ENCODE measurements at regions not wholly inside any gene's neighbourhood (a gene's known extent, or its start where the extent isn't known, plus 50 kb on each side); places are given as distances from the start of the nearest gene placed in this dataset.
"Not testable (repeated sequence)": the region's sequence is repeated elsewhere in the genome, so short reads cannot be mapped to it uniquely, and the experiment has no call there.

- H3K4me3 ChIP-seq (ENCODE audit: low read length); H3K27ac Mint-ChIP-seq; CTCF ChIA-PET; H3K36me3 Mint-ChIP-seq; H3K4me3 Mint-ChIP-seq; H3K4me1 ChIP-seq (ENCODE audit: insufficient read depth, low read length); H3K27ac ChIP-seq (ENCODE audit: low read depth, low read length); H3K9me3 ChIP-seq (ENCODE audit: low read length); H3K36me3 ChIP-seq (ENCODE audit: insufficient read depth, low read length); H3K27me3 ChIP-seq (ENCODE audit: insufficient read depth, low read length, poor library complexity, severe bottlenecking); DNase-seq; H3K27me3 Mint-ChIP-seq; H3K9me3 Mint-ChIP-seq; POLR2A ChIA-PET: not testable (repeated sequence)
- peaks cover 8 to 23% (median 15%) of the 10 kb centered on the region in 3 donors for H3K4me1 Mint-ChIP-seq
Observed at GRCh38 chr2:87449462-87449980, 298.4 kb upstream of the PLGLB2 start.

GRCh38 chr2:87452193-87452592, 295.7 kb upstream of the PLGLB2 start:
- H3K36me3 Mint-ChIP-seq; H3K36me3 ChIP-seq (ENCODE audit: insufficient read depth, low read length); H3K9me3 Mint-ChIP-seq; H3K9me3 ChIP-seq (ENCODE audit: low read length); DNase-seq; POLR2A ChIA-PET; H3K27ac Mint-ChIP-seq; H3K4me1 ChIP-seq (ENCODE audit: insufficient read depth, low read length); CTCF ChIA-PET; H3K27ac ChIP-seq (ENCODE audit: low read depth, low read length); H3K27me3 ChIP-seq (ENCODE audit: insufficient read depth, low read length, poor library complexity, severe bottlenecking); H3K27me3 Mint-ChIP-seq; H3K4me3 ChIP-seq (ENCODE audit: low read length): not testable (repeated sequence)
- Mint-ChIP-seq H3K4me1 (peaks cover 6 to 18% (median 10%) of the 10 kb centered on the region in 3 donors), H3K4me3 (peak overlapping the region in 1 of 7 donors; percentile 63)

- H3K4me1 ChIP-seq (ENCODE audit: insufficient read depth, low read length); H3K9me3 ChIP-seq (ENCODE audit: low read length); H3K27ac Mint-ChIP-seq; H3K36me3 ChIP-seq (ENCODE audit: insufficient read depth, low read length); POLR2A ChIA-PET; H3K9me3 Mint-ChIP-seq; CTCF ChIA-PET; H3K27me3 ChIP-seq (ENCODE audit: insufficient read depth, low read length, poor library complexity, severe bottlenecking); H3K4me3 Mint-ChIP-seq; H3K27ac ChIP-seq (ENCODE audit: low read depth, low read length); H3K27me3 Mint-ChIP-seq; DNase-seq; H3K36me3 Mint-ChIP-seq; H3K4me3 ChIP-seq (ENCODE audit: low read length): not testable (repeated sequence)
- H3K4me1 Mint-ChIP-seq, result peaks cover 6 to 18% (median 10%) of the 10 kb centered on the region in 3 donors
Observed at GRCh38 chr2:87452861-87453260, 295.0 kb upstream of the PLGLB2 start.

- H3K27me3 ChIP-seq (ENCODE audit: insufficient read depth, low read length, poor library complexity, severe bottlenecking); H3K36me3 Mint-ChIP-seq; DNase-seq; CTCF ChIA-PET; POLR2A ChIA-PET; H3K4me1 ChIP-seq (ENCODE audit: insufficient read depth, low read length); H3K9me3 Mint-ChIP-seq; H3K27me3 Mint-ChIP-seq; H3K36me3 ChIP-seq (ENCODE audit: insufficient read depth, low read length); H3K9me3 ChIP-seq (ENCODE audit: low read length); H3K4me3 ChIP-seq (ENCODE audit: low read length); H3K27ac ChIP-seq (ENCODE audit: low read depth, low read length): not testable (repeated sequence)
- H3K4me3 Mint-ChIP-seq, result peak overlapping the region in 1 of 7 donors; percentile 61
- peaks cover 12 to 26% (median 18%) of the 10 kb centered on the region in 3 donors for H3K4me1 Mint-ChIP-seq
- H3K27ac Mint-ChIP-seq, result peak overlapping the region in 1 of 8 donors; percentile 60
Observed at GRCh38 chr2:87453965-87454364, 293.9 kb upstream of the PLGLB2 start.

GRCh38 chr2:87454421-87454820, 293.5 kb upstream of the PLGLB2 start:
- H3K27ac Mint-ChIP-seq; CTCF ChIA-PET; H3K9me3 ChIP-seq (ENCODE audit: low read length); H3K36me3 ChIP-seq (ENCODE audit: insufficient read depth, low read length); H3K27me3 ChIP-seq (ENCODE audit: insufficient read depth, low read length, poor library complexity, severe bottlenecking); DNase-seq; H3K27ac ChIP-seq (ENCODE audit: low read depth, low read length); H3K4me3 ChIP-seq (ENCODE audit: low read length); H3K4me1 ChIP-seq (ENCODE audit: insufficient read depth, low read length); H3K9me3 Mint-ChIP-seq; POLR2A ChIA-PET; H3K27me3 Mint-ChIP-seq; H3K36me3 Mint-ChIP-seq: not testable (repeated sequence)
- peak overlapping the region in 1 of 7 donors; percentile 32 for H3K4me3 Mint-ChIP-seq
- H3K4me1 Mint-ChIP-seq, result peaks cover 15 to 26% (median 21%) of the 10 kb centered on the region in 3 donors

- peak overlapping the region; percentile 61 to 91 (median 77) for H3K4me3 Mint-ChIP-seq
- H3K4me3 ChIP-seq (ENCODE audit: low read length); H3K27ac ChIP-seq (ENCODE audit: low read depth, low read length); H3K36me3 ChIP-seq (ENCODE audit: insufficient read depth, low read length); H3K27me3 Mint-ChIP-seq; CTCF ChIA-PET; H3K36me3 Mint-ChIP-seq; H3K27me3 ChIP-seq (ENCODE audit: insufficient read depth, low read length, poor library complexity, severe bottlenecking); POLR2A ChIA-PET; DNase-seq; H3K9me3 Mint-ChIP-seq; H3K9me3 ChIP-seq (ENCODE audit: low read length); H3K4me1 ChIP-seq (ENCODE audit: insufficient read depth, low read length): not testable (repeated sequence)
- H3K4me1 Mint-ChIP-seq, result peaks cover 16 to 26% (median 22%) of the 10 kb centered on the region in 3 donors
- H3K27ac Mint-ChIP-seq, result peak overlapping the region in 3 of 8 donors; percentile 26 to 77 (median 73)
Observed at GRCh38 chr2:87455209-87455853, 292.6 kb upstream of the PLGLB2 start.

GRCh38 chr2:87455854-87456249, 292.0 kb upstream of the PLGLB2 start:
- POLR2A ChIA-PET; H3K9me3 Mint-ChIP-seq; H3K36me3 ChIP-seq (ENCODE audit: insufficient read depth, low read length); H3K4me1 ChIP-seq (ENCODE audit: insufficient read depth, low read length); H3K27me3 ChIP-seq (ENCODE audit: insufficient read depth, low read length, poor library complexity, severe bottlenecking); CTCF ChIA-PET; H3K9me3 ChIP-seq (ENCODE audit: low read length); H3K4me3 ChIP-seq (ENCODE audit: low read length); H3K36me3 Mint-ChIP-seq; H3K27me3 Mint-ChIP-seq: not testable (repeated sequence)
- peak overlapping the region; percentile 59 for H3K27ac ChIP-seq (ENCODE audit: low read depth, low read length)
- Mint-ChIP-seq H3K4me1 (peaks cover 16 to 26% (median 22%) of the 10 kb centered on the region in 3 donors), H3K4me3 (peak overlapping the region in 6 of 7 donors; percentile 70 to 91 (median 78)), H3K27ac (peak overlapping the region in 2 of 8 donors; percentile 26 to 52)
- peak in 1 of 5 donors; percentile 53 for DNase-seq

GRCh38 chr2:87456477-87457128, 291.3 kb upstream of the PLGLB2 start:
- H3K36me3 Mint-ChIP-seq; H3K36me3 ChIP-seq (ENCODE audit: insufficient read depth, low read length); H3K27me3 Mint-ChIP-seq; H3K4me1 ChIP-seq (ENCODE audit: insufficient read depth, low read length); POLR2A ChIA-PET; H3K9me3 ChIP-seq (ENCODE audit: low read length); H3K27me3 ChIP-seq (ENCODE audit: insufficient read depth, low read length, poor library complexity, severe bottlenecking); CTCF ChIA-PET; H3K9me3 Mint-ChIP-seq; H3K4me3 ChIP-seq (ENCODE audit: low read length); DNase-seq: not testable (repeated sequence)
- H3K27ac ChIP-seq (ENCODE audit: low read depth, low read length), result peak overlapping the region; percentile 59
- Mint-ChIP-seq H3K4me3 (peak overlapping the region; percentile 65 to 88 (median 80)), H3K4me1 (peaks cover 17 to 28% (median 22%) of the 10 kb centered on the region in 3 donors), H3K27ac (peak overlapping the region in 7 of 8 donors; percentile 42 to 85 (median 74))
